Medulla oblongata (tissue), 1 donor: ENCODE measurements at regions not wholly inside any gene's neighbourhood (a gene's known extent, or its start where the extent isn't known, plus 50 kb on each side); places are given as distances from the start of the nearest gene placed in this dataset.
"Not testable (repeated sequence)": the region's sequence is repeated elsewhere in the genome, so short reads cannot be mapped to it uniquely, and the experiment has no call there.

Experiments used
- DNase-seq: peaks from one replicate; pipeline ENCODE4 v3.0.0-alpha.2; 2015; ENCODE audit errors: extremely low spot score

DNA sequence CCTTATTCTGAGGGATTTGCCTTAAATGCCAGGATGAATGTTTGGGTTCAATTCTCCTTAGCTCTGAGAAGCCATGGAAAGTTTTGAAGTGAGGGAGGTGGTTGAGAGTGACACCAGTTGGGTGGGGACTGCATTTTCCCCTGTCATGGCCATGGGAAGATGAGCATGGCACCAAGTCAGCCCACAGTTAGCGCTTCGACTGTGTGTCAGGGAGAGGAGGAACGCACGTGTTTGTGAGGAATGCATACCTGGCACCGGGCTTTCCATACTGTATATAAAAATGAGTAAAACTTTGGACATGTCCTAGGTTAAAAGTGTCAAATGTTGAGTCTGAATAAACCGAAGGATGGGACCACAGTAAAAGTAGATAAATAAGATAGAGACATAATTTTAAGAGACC, 187.5 kb upstream of the KL start:
- no peak for DNase-seq

- no peak for DNase-seq
Measured at GRCh38 chr13:32829269-32829668, 187.0 kb upstream of the KL start.

GRCh38 chr13:32829676-32830335, 186.4 kb upstream of the KL start:
- DNase-seq = no peak

GRCh38 chr13:32830336-32831031, 185.7 kb upstream of the KL start:
- DNase-seq = no peak

DNA sequence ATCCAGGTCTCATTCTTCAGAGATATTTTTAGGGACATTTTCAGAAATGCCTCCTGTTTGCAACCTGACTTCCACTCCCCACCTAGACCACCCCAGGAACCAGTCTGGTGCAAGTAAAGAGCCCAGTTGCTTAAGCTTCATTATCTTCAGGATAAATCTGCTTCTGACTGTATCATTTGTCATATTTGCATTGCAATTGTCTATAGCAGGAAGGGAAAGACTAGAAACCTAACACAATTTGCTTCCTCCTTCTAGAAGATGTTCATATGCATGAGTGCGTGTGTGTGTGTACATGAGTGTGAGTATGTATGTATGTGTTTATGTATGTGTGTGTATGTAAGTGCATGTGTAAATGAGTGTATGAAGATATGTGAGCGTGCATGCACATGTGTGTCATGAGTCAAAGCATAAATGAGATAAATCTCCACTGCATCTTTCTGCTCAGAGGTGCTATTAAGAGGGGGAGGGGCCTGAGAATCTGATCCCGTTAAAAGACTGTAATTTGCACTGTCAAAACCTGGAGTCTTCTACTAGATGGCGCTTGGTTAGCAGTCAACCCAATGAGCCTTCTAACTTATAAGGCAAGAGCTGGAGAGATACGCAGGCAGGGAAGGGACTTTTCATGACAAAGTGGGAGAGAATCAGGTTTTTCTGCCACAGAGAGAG, 178.8 kb upstream of the KL start:
- no peak for DNase-seq

DNA sequence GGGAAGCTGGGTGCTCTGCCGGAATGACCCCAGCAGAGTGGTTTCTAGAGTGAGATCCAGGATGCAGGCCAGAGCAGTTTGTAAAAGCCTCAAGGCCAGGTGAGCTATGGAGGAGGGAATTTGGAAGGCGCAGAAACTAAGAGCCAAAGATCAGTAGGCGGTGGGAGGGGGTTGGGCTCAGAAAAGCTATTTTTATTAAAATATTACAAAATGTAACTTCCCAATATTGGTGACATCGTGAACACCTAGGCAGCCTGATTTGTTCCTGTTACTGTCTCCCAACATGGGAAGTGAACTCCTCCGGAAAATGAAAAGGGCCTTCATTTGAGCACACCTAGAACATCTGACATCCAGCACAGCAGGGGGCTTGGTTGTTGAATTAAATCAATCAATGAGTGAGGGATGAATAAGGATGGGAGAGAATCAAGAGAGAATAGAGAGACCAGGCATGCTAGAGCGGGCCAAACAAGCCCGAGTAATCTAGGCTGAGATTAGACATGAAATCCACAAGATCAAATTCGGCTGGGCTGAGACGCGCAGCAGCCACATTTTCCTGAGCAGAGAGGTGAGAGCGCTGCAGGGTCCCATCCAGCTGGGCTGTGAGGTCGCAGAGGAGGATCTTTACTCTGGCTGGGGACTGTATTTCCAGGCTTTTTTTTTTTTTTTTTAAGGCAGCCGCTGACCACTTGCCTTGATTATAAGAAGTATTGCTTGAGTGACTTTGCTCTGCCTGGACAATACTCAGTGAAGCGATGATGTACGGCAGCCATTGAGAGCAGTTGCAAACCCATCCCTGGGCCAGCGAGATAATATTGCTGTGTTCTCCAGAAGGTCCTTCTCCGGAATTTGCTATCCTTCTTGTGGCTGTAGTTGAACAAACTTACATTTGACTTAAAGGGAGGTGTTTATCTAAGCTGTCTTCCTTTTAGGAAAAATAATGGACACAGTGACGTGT, 178.0 kb upstream of the KL start:
- no peak for DNase-seq

- peak; percentile 19 for DNase-seq
Measured at GRCh38 chr13:32838945-32839344, 177.3 kb upstream of the KL start.

DNA sequence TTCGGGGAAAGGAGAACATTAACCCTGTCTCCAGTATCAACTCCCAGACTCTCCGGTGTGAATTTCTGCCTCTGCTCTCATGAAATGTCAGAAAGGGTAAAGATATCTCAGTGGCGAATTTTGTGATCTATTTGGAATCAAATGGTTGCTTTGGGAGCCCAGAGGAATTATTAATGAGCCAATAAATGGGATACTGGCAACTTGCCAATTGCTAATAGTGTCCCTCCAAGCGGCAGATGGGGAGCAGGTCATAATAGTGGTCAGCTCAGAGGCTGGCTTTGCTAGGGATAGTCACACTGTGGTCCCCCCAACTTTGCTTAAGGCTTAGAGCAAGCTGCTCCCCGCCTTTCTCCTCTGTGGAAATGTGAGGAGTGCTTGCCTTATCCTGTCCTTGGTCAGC, 176.1 kb upstream of the KL start:
- no peak for DNase-seq

GRCh38 chr13:32840989-32841713, 175.1 kb upstream of the KL start:
- DNase-seq = no peak

GRCh38 chr13:32845952-32846950, 170.0 kb upstream of the KL start:
- no peak for DNase-seq

GRCh38 chr13:32847976-32848375, 168.2 kb upstream of the KL start:
- DNase-seq = not testable (repeated sequence)

DNA sequence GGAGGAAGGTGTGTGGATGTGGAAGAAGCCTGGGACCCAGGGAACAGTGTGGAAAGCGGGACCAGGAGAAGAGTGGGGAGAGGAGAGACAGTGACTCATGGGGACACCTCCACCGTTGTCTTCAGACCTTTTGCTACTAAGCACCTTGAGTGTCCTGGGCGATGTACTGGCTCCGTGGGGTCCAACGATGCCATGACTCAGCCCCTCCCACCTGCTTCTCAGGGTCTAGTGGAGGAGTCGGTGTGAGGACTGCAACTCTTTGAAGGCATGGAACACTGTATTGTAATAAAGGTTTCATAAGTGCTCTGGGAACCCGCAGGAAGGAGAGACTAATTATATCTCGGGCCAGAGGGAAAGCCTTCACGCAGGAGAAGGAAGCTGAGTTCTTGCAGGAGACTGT, 166.9 kb upstream of the KL start:
- DNase-seq = no peak

DNA sequence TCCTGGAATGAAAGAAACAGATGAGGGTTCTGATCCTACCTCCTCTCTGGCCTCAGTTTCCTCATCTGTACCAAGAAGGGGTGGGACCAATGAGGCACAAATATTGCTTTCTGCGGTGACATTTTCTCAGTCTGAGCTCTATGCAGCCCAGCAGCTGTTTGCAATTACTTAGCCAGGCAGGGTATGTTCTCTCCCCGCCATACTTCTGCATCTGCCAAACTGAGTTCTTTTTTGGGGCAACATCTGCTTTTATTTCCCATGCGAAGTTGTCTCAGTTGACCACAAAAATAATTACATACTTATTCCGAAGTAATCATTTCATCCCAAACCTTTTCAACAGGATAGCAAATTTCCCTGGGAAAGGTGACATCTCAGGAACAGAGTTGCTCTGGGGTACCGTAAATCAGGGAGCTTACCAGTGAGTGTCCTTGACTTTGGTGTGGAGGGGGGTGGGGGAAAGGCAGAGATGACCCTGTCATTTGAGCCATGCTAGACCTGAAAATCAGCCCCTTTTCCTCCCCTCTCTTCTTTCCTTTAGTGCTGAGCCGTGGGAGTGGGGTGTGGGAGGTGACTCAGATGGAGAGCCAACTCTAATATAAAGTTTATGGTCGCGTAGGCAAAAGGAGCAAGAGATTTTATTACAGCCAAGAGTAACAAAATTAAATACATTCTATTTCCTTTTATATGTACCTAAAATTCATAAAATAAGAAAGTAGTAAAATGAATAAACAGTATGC, 165.7 kb upstream of the KL start:
- no peak for DNase-seq

DNA sequence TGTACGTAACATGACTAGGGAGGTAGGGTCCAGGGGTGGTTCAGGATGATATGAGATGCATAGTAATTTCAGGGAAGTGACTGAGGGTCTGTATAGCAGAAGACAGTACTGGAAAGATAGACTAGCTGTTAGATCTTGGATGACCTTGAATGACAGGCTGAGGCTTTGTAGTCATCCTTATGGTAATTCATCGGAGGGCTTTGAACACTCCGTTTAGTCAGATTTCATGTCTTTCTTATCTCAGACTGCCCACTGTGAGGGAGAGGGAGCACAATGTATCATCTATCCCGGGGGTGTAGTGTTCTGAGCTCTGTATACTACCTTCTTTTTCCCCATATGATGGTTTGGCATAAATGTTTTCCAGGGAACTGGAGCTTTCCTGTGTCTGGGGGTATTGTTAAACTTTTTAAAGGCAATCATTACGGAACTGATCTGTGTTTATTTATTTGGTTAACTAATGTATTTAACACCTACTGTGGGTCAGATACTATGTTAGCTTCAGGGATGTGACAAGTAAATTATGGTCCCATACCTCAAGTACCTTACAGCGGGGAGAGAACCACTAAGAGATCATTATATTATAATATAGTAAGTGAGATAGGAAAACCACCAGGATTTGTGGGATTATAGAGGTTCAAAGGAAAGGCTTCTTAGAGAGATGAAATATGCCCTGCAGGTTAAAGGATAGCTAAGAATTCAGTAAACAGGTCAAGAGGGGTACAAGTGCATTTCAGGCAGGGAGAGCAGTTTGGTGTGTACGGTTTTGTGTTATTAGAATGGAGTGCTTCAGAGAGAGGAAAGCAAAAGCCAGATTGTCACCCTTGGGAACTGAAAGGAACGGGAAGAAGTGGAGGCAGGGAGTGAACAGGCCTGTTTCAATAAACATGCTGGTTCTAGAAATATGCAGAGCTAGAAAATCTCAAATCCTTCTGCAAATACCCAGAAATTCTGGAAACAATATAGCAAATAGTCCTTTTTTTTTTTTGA, 164.8 kb upstream of the KL start:
- DNase-seq = no peak

- no peak for DNase-seq
Measured at GRCh38 chr13:32852526-32852925, 163.7 kb upstream of the KL start.

DNA sequence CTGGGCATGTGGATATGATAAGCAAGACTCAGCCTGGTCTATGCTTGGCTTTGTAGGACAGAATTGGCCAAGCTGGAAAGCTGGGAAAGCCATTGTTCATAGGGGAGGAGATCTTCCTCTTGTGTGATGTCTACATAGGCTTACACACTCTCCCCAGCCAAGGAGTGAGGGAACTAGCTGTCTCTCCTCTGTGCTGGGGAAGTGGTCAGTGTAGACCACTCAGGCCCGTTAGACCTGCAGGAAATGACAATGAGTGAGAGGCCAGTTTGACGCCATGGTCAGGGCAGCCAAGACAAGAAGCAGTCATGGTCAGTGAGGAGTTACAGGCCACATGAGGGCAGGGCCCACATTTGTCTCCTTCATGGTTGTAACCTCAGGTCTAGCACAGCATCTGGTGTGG, 159.1 kb upstream of the KL start:
- no peak for DNase-seq

- DNase-seq = no peak
Measured at GRCh38 chr13:32857689-32858088, 158.5 kb upstream of the KL start.

- no peak for DNase-seq
Measured at GRCh38 chr13:32859707-32860292, 156.4 kb upstream of the KL start.
